ENCODE measurements at regions not wholly inside any gene's neighbourhood (a gene's known extent, or its start where the extent isn't known, plus 50 kb on each side); places are given as distances from the start of the nearest gene placed in this dataset.

DNA sequence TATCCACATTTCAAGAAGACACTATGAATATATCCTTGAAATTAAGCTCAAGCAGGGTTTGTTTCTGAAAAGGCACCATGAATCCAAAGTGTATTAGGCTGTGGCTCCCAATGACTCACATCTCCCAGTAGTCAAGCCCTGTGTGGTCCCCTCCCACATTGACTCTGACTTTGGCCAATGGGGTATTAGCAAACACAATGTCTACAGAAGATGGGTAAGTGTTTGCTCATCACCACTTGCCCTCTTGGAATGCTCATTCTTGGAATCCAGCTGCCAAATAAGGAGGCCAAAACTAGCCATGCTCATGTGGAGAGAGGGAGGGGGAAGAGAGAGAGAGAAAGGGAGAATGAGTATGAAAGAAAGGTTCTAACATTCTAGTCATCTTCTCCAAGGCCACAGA, 490.0 kb downstream of the TXNL1 start:
- POLR2A ChIA-PET = no interaction called here
- FAIRE-seq = no peak
- Histone ChIP-seq H3K4me1 (no peaks in the 10 kb centered on the region), H3K4me3 (no peak overlapping the region), H3K27ac (no peak overlapping the region), H3K4me2 (no peak overlapping the region), H3K9me3 (no peaks in the 10 kb centered on the region)
- CTCF ChIA-PET = no interaction called here
- peak in 1 of 2 experiments; percentile 41 for DNase-seq (ENCODE audit: low read depth in 1 of 2, low spot score in 1 of 2)
- no peak for ATAC-seq
- no peak for TF ChIP-seq ZFP36 (IDR thresholded peaks at IDR 0.05; ENCODE audit: borderline replicate concordance, partially characterized antibody)
- TF ChIP-seq ATOH8 (CRISPR knock-in tag; IDR thresholded peaks at IDR 0.05; ENCODE audit: low read depth) = no peak
- TF ChIP-seq REST (IDR thresholded peaks at IDR 0.05) = no peak
- TF ChIP-seq MAZ (IDR thresholded peaks at IDR 0.05; ENCODE audit: borderline replicate concordance, low read depth, low read length) = no peak
- TF ChIP-seq HOXB13 (CRISPR knock-in tag; IDR thresholded peaks at IDR 0.05; ENCODE audit: low read depth) = no peak
- TF ChIP-seq FOSL2 (IDR thresholded peaks at IDR 0.05) = no peak
- TF ChIP-seq FOSL2 (CRISPR knock-in tag; IDR thresholded peaks at IDR 0.05) = no peak
- TF ChIP-seq CTCF (IDR thresholded peaks at IDR 0.05) = no peak

DNA sequence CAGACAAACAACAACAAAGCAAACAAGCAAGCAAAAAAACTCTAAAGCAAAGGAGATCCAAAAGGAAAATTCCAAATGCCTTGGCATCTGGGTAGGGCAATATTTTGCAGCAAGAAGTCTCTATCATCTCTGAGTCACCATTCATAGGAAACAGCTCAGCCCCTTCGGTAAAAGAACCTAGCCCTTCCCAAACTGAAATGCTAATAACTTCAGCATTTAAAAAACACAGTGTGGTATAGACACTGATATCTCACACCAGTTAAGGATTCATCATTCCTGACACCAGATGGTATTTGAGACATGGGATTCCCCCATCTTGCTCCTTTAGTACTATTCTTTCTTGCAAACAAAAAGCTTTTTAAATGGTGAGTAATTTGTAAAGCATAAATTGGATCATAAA, 491.8 kb downstream of the TXNL1 start:
- no peak overlapping the region for H3K4me2 ChIP-seq
- CTCF ChIA-PET = interaction anchor here (0.6 kb wide), 1 partner anchor 131 kb away, joined by 3 read pairs; no protein-coding TSS in a partner anchor
- FAIRE-seq (no peak), ATAC-seq (no peak), DNase-seq (ENCODE audit: low read depth in 1 of 2, low spot score in 1 of 2) (no peak)
- H3K4me3 ChIP-seq = no peak overlapping the region
- 16% methylated on average over 1 of the region's 1 CpG for WGBS (ENCODE audit: missing lambda C conversion rate)
- POLR2A ChIA-PET = no interaction called here
- TF ChIP-seq MYC (IDR thresholded peaks at IDR 0.05; ENCODE audit: borderline replicate concordance, low read length) = no peak
- TF ChIP-seq MAFK (IDR thresholded peaks at IDR 0.05; ENCODE audit: partially characterized antibody) = no peak
- TF ChIP-seq ATOH8 (CRISPR knock-in tag; IDR thresholded peaks at IDR 0.05; ENCODE audit: low read depth) = no peak
- TF ChIP-seq ZC3H11A (IDR thresholded peaks at IDR 0.05) = no peak
- TF ChIP-seq NPAS2 (CRISPR knock-in tag; IDR thresholded peaks at IDR 0.05; ENCODE audit: borderline replicate concordance) = no peak
- no peak for TF ChIP-seq EP300 (IDR thresholded peaks at IDR 0.05)
- no peak for TF ChIP-seq BHLHE40 (IDR thresholded peaks at IDR 0.05; ENCODE audit: low read depth, low read length)
- no peak overlapping the region for H3K27ac ChIP-seq
- H3K9me3 ChIP-seq = no peaks in the 10 kb centered on the region
- no peaks in the 10 kb centered on the region for H3K4me1 ChIP-seq

DNA sequence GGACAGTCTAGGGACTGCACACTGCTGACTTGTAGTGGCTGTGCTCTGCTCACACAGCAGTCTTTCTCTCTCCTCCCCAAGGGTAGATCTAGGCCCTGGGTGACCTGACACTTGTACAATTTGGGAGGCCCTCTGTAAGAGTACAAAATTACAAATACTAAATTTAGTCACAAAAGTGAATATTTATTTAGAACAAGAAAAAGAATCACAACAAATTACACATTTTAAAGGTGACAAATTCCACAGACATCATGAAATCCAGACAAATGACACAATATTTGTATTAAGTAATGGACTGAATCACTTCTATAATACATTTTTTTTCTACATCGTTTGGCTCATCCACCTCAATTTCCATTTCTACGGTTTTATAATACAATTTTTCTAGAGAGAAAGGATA, 496.4 kb downstream of the TXNL1 start:
- FAIRE-seq (no peak), DNase-seq (ENCODE audit: low read depth in 1 of 2, low spot score in 1 of 2) (no peak), ATAC-seq (no peak)
- H3K9me3 ChIP-seq = no peaks in the 10 kb centered on the region
- H3K27ac ChIP-seq = no peak overlapping the region
- no peak overlapping the region for H3K4me3 ChIP-seq
- 17% methylated on average over 2 of the region's 2 CpGs for WGBS (ENCODE audit: missing lambda C conversion rate)
- CTCF ChIA-PET = no interaction called here
- TF ChIP-seq RFX5 (IDR thresholded peaks at IDR 0.05) = no peak
- TF ChIP-seq USF2 (IDR thresholded peaks at IDR 0.05) = no peak
- TF ChIP-seq RNF2 (IDR thresholded peaks at IDR 0.05; ENCODE audit: borderline replicate concordance, low read depth) = no peak
- TF ChIP-seq HEYL (CRISPR knock-in tag; IDR thresholded peaks at IDR 0.05) = no peak
- TF ChIP-seq CBX8 (IDR thresholded peaks at IDR 0.05) = no peak
- TF ChIP-seq TFCP2L1 (CRISPR knock-in tag; IDR thresholded peaks at IDR 0.05) = no peak
- no peak for TF ChIP-seq KDM5A (IDR thresholded peaks at IDR 0.05)
- no peak for TF ChIP-seq EHF (CRISPR knock-in tag; IDR thresholded peaks at IDR 0.05)
- no peak for TF ChIP-seq NFE2L2 (conservative IDR thresholded peaks at IDR 0.05; ENCODE audit: low read length)
- TF ChIP-seq ZC3H11A (IDR thresholded peaks at IDR 0.05) = no peak
- H3K4me1 ChIP-seq = no peaks in the 10 kb centered on the region
- no peak overlapping the region for H3K4me2 ChIP-seq
- POLR2A ChIA-PET = no interaction called here
